Glutamatergic neuron (in vitro differentiated cells): ENCODE measurements at regions not wholly inside any gene's neighbourhood (a gene's known extent, or its start where the extent isn't known, plus 50 kb on each side); places are given as distances from the start of the nearest gene placed in this dataset.

Experiments used
- DNase-seq: peaks from one replicate; pipeline ENCODE4 v3.0.0; 2022
- H3K27ac Mint-ChIP-seq: one replicate; pipeline ENCODE4 v1.8.0; 2020; ENCODE audit warnings: mild to moderate bottlenecking, mixed read lengths, inconsistent platforms; ENCODE audit not compliant: unreplicated experiment
- H3K27me3 Mint-ChIP-seq: one replicate; pipeline ENCODE4 v1.8.0; 2020; ENCODE audit warnings: mild to moderate bottlenecking, moderate library complexity, mixed read lengths, inconsistent platforms; ENCODE audit not compliant: unreplicated experiment
- H3K36me3 Mint-ChIP-seq: one replicate; pipeline ENCODE4 v1.8.0; 2020; ENCODE audit warnings: mild to moderate bottlenecking, mixed read lengths, inconsistent platforms; ENCODE audit not compliant: unreplicated experiment
- H3K4me1 Mint-ChIP-seq: one replicate; pipeline ENCODE4 v1.8.0; 2020; ENCODE audit warnings: mild to moderate bottlenecking, low read depth, mixed read lengths, inconsistent platforms; ENCODE audit not compliant: unreplicated experiment
- H3K4me3 Mint-ChIP-seq: one replicate; pipeline ENCODE4 v1.8.0; 2020; ENCODE audit warnings: mild to moderate bottlenecking, mixed read lengths, inconsistent platforms; ENCODE audit not compliant: unreplicated experiment
- H3K9me3 Mint-ChIP-seq: one replicate; pipeline ENCODE4 v1.8.0; 2020; ENCODE audit warnings: mild to moderate bottlenecking, moderate library complexity, mixed read lengths, inconsistent platforms; ENCODE audit not compliant: unreplicated experiment
- CTCF ChIP-seq: fragments of 200-600 bp; sonication (generic); IDR thresholded peaks from one replicate; pipeline ENCODE4 v1.5.0; 2021; ENCODE audit not compliant: partially characterized antibody, unreplicated experiment

GRCh38 chr3:162029736-162030135, 533.1 kb downstream of the OTOL1 start:
- H3K27ac Mint-ChIP-seq, result no peak overlapping the region
- H3K9me3 Mint-ChIP-seq, result no peaks in the 10 kb centered on the region
- H3K27me3 Mint-ChIP-seq, result peaks cover 4% of the 10 kb centered on the region
- H3K4me3 Mint-ChIP-seq, result no peak overlapping the region
- no peaks in the 10 kb centered on the region for H3K36me3 Mint-ChIP-seq
- no peak for DNase-seq
- no peak for TF ChIP-seq CTCF
- no peaks in the 10 kb centered on the region for H3K4me1 Mint-ChIP-seq

GRCh38 chr3:162034368-162034767, 537.8 kb downstream of the OTOL1 start:
- no peak for TF ChIP-seq CTCF
- Mint-ChIP-seq H3K27me3 (peaks cover 2% of the 10 kb centered on the region), H3K4me3 (no peak overlapping the region), H3K27ac (no peak overlapping the region), H3K9me3 (no peaks in the 10 kb centered on the region), H3K36me3 (no peaks in the 10 kb centered on the region), H3K4me1 (no peaks in the 10 kb centered on the region)
- no peak for DNase-seq

GRCh38 chr3:162041622-162042021, 545.0 kb downstream of the OTOL1 start:
- TF ChIP-seq CTCF, result no peak
- no peaks in the 10 kb centered on the region for H3K36me3 Mint-ChIP-seq
- H3K27ac Mint-ChIP-seq, result no peak overlapping the region
- H3K4me1 Mint-ChIP-seq, result no peaks in the 10 kb centered on the region
- no peaks in the 10 kb centered on the region for H3K27me3 Mint-ChIP-seq
- H3K4me3 Mint-ChIP-seq, result no peak overlapping the region
- no peaks in the 10 kb centered on the region for H3K9me3 Mint-ChIP-seq
- no peak for DNase-seq

GRCh38 chr3:162052636-162053035, 556.0 kb downstream of the OTOL1 start:
- no peak for DNase-seq
- Mint-ChIP-seq H3K27me3 (no peaks in the 10 kb centered on the region), H3K27ac (no peak overlapping the region), H3K4me1 (no peaks in the 10 kb centered on the region), H3K36me3 (peaks cover 1% of the 10 kb centered on the region), H3K9me3 (no peaks in the 10 kb centered on the region), H3K4me3 (no peak overlapping the region)
- TF ChIP-seq CTCF, result no peak

- no peak for DNase-seq
- H3K4me3 Mint-ChIP-seq, result no peak overlapping the region
- no peaks in the 10 kb centered on the region for H3K27me3 Mint-ChIP-seq
- no peak for TF ChIP-seq CTCF
- no peaks in the 10 kb centered on the region for H3K36me3 Mint-ChIP-seq
- no peak overlapping the region for H3K27ac Mint-ChIP-seq
- H3K9me3 Mint-ChIP-seq, result no peaks in the 10 kb centered on the region
- H3K4me1 Mint-ChIP-seq, result no peaks in the 10 kb centered on the region
Measured at GRCh38 chr3:162072656-162073164, 576.1 kb downstream of the OTOL1 start.
